IPS-20b (cell line): ENCODE measurements at regions not wholly inside any gene's neighbourhood (a gene's known extent, or its start where the extent isn't known, plus 50 kb on each side); places are given as distances from the start of the nearest gene placed in this dataset.

Experiments
- H3K27ac ChIP-seq: one replicate; pipeline ENCODE4 v1.5.1; 2013; ENCODE audit warnings: low read length
- H3K27me3 ChIP-seq: 2 replicates; pipeline ENCODE4 v1.6.1; 2013; ENCODE audit warnings: mild to moderate bottlenecking, low read length, inconsistent platforms; ENCODE audit not compliant: insufficient read depth
- H3K36me3 ChIP-seq: 2 replicates; pipeline ENCODE4 v1.6.1; 2013; ENCODE audit warnings: low read depth, mild to moderate bottlenecking, inconsistent platforms, low read length, moderate library complexity; ENCODE audit not compliant: insufficient read depth
- H3K4me1 ChIP-seq: 2 replicates; pipeline ENCODE4 v1.6.1; 2013; ENCODE audit warnings: mild to moderate bottlenecking, control low read depth, inconsistent platforms, low read length, moderate library complexity; ENCODE audit not compliant: insufficient read depth
- H3K4me3 ChIP-seq: 2 replicates; pipeline ENCODE4 v1.5.1; 2013; ENCODE audit warnings: mild to moderate bottlenecking, low read length, inconsistent platforms
- H3K9ac ChIP-seq: 2 replicates; pipeline ENCODE4 v1.6.1; 2013; ENCODE audit warnings: low read depth, mild to moderate bottlenecking, inconsistent platforms, low read length, moderate library complexity
- H3K9me3 ChIP-seq: 2 replicates; pipeline ENCODE4 v1.6.1; 2013; ENCODE audit warnings: mild to moderate bottlenecking, low read depth, low read length, inconsistent platforms; ENCODE audit not compliant: insufficient read depth

- H3K9ac ChIP-seq: no peak overlapping the region
- H3K4me1 ChIP-seq: no peaks in the 10 kb centered on the region
- no peaks in the 10 kb centered on the region for H3K27me3 ChIP-seq
- H3K36me3 ChIP-seq: no peaks in the 10 kb centered on the region
- no peak overlapping the region for H3K27ac ChIP-seq
- no peak overlapping the region for H3K4me3 ChIP-seq
- H3K9me3 ChIP-seq: no peaks in the 10 kb centered on the region
These were observed 267.2 kb downstream of the AUH start for GRCh38 chr9:91094324-91095088.

- Histone ChIP-seq H3K27me3 (no peaks in the 10 kb centered on the region), H3K4me1 (no peaks in the 10 kb centered on the region), H3K27ac (no peak overlapping the region), H3K36me3 (no peaks in the 10 kb centered on the region), H3K9ac (no peak overlapping the region), H3K4me3 (no peak overlapping the region), H3K9me3 (no peaks in the 10 kb centered on the region)
These were observed 263.4 kb downstream of the AUH start for GRCh38 chr9:91098203-91098850.

- Histone ChIP-seq H3K27ac (no peak overlapping the region), H3K9ac (no peak overlapping the region), H3K9me3 (no peaks in the 10 kb centered on the region), H3K4me3 (no peak overlapping the region), H3K27me3 (no peaks in the 10 kb centered on the region), H3K4me1 (no peaks in the 10 kb centered on the region), H3K36me3 (no peaks in the 10 kb centered on the region)
These were observed 262.3 kb downstream of the AUH start for GRCh38 chr9:91099436-91099835.

GRCh38 chr9:91100878-91101450 lies 260.8 kb downstream of the AUH start:
- no peak overlapping the region for H3K27ac ChIP-seq
- H3K9ac ChIP-seq: no peak overlapping the region
- H3K36me3 ChIP-seq: no peaks in the 10 kb centered on the region
- H3K27me3 ChIP-seq: no peaks in the 10 kb centered on the region
- H3K4me1 ChIP-seq: no peaks in the 10 kb centered on the region
- H3K4me3 ChIP-seq: no peak overlapping the region
- H3K9me3 ChIP-seq: no peaks in the 10 kb centered on the region

- no peak overlapping the region for H3K4me3 ChIP-seq
- no peak overlapping the region for H3K9ac ChIP-seq
- no peaks in the 10 kb centered on the region for H3K27me3 ChIP-seq
- no peak overlapping the region for H3K27ac ChIP-seq
- no peaks in the 10 kb centered on the region for H3K9me3 ChIP-seq
- H3K4me1 ChIP-seq: no peaks in the 10 kb centered on the region
- H3K36me3 ChIP-seq: no peaks in the 10 kb centered on the region
These were observed 260.0 kb downstream of the AUH start for GRCh38 chr9:91101611-91102168.

GRCh38 chr9:91102269-91102668 lies 259.4 kb downstream of the AUH start:
- H3K4me3 ChIP-seq: no peak overlapping the region
- no peak overlapping the region for H3K9ac ChIP-seq
- H3K36me3 ChIP-seq: no peaks in the 10 kb centered on the region
- H3K4me1 ChIP-seq: no peaks in the 10 kb centered on the region
- H3K27ac ChIP-seq: no peak overlapping the region
- no peaks in the 10 kb centered on the region for H3K9me3 ChIP-seq
- H3K27me3 ChIP-seq: no peaks in the 10 kb centered on the region

GRCh38 chr9:91103931-91104330 lies 257.8 kb downstream of the AUH start:
- Histone ChIP-seq H3K36me3 (no peaks in the 10 kb centered on the region), H3K9me3 (no peaks in the 10 kb centered on the region), H3K27me3 (no peaks in the 10 kb centered on the region), H3K27ac (no peak overlapping the region), H3K9ac (no peak overlapping the region), H3K4me3 (no peak overlapping the region), H3K4me1 (no peaks in the 10 kb centered on the region)

- H3K36me3 ChIP-seq: no peaks in the 10 kb centered on the region
- H3K27ac ChIP-seq: no peak overlapping the region
- H3K9me3 ChIP-seq: peaks cover 14% of the 10 kb centered on the region
- H3K9ac ChIP-seq: no peak overlapping the region
- H3K27me3 ChIP-seq: no peaks in the 10 kb centered on the region
- H3K4me1 ChIP-seq: no peaks in the 10 kb centered on the region
- H3K4me3 ChIP-seq: no peak overlapping the region
These were observed 255.2 kb downstream of the AUH start for GRCh38 chr9:91106415-91107081.

- Histone ChIP-seq H3K4me3 (no peak overlapping the region), H3K36me3 (no peaks in the 10 kb centered on the region), H3K27me3 (no peaks in the 10 kb centered on the region), H3K4me1 (no peaks in the 10 kb centered on the region), H3K9me3 (peaks cover 19% of the 10 kb centered on the region), H3K9ac (no peak overlapping the region), H3K27ac (no peak overlapping the region)
These were observed 250.5 kb downstream of the AUH start for GRCh38 chr9:91111226-91111625.

GRCh38 chr9:91111876-91112275 lies 249.8 kb downstream of the AUH start:
- Histone ChIP-seq H3K9ac (no peak overlapping the region), H3K36me3 (no peaks in the 10 kb centered on the region), H3K4me1 (no peaks in the 10 kb centered on the region), H3K27me3 (no peaks in the 10 kb centered on the region), H3K4me3 (no peak overlapping the region), H3K9me3 (peaks cover 19% of the 10 kb centered on the region), H3K27ac (no peak overlapping the region)

GRCh38 chr9:91113016-91113415 lies 248.7 kb downstream of the AUH start:
- Histone ChIP-seq H3K27ac (no peak overlapping the region), H3K9ac (no peak overlapping the region), H3K4me1 (no peaks in the 10 kb centered on the region), H3K36me3 (no peaks in the 10 kb centered on the region), H3K9me3 (peaks cover 19% of the 10 kb centered on the region), H3K4me3 (no peak overlapping the region), H3K27me3 (no peaks in the 10 kb centered on the region)
